ENCODE measurements at regions not wholly inside any gene's neighbourhood (a gene's known extent, or its start where the extent isn't known, plus 50 kb on each side); places are given as distances from the start of the nearest gene placed in this dataset.

- 90% methylated on average over 1 of the region's 1 CpG; no CpG with 5 or more reads in 1 of the 2 experiments for WGBS, 2 experiments (ENCODE audit: extremely low coverage in 1 of 2, insufficient coverage in 1 of 2, insufficient read length in 1 of 2, insufficient replicate concordance in 2 of 2, low coverage in 1 of 2, low lambda C conversion rate in 2 of 2, missing lambda C conversion rate in 1 of 2)
- Histone ChIP-seq H3K23ac (ENCODE audit: insufficient read length) (no peak overlapping the region), H2AFZ (ENCODE audit: low read length) (no peak overlapping the region), H3K4ac (replicated peaks; ENCODE audit: insufficient read length, low read depth, low read length) (no peak overlapping the region), H2AK5ac (ENCODE audit: low read depth, low read length) (no peak overlapping the region), H3K27me3 (replicated peaks in 1 of 4; ENCODE audit: control insufficient read depth in 3 of 4, extremely low read depth in 1 of 4, insufficient read depth in 3 of 4, low read length in 3 of 4) (no peaks in the 10 kb centered on the region), H3K9ac (replicated peaks in 1 of 4; ENCODE audit: extremely low read depth in 1 of 4, low read depth in 3 of 4, low read length in 3 of 4) (no peak overlapping the region), H4K20me1 (replicated peaks in 1 of 2; ENCODE audit: control insufficient read depth in 1 of 2, insufficient read depth in 2 of 2, low read length in 2 of 2) (no peaks in the 10 kb centered on the region), H2BK15ac (ENCODE audit: low read length) (no peak overlapping the region), H3K14ac (ENCODE audit: insufficient read length) (no peak overlapping the region), H3K56ac (replicated peaks; ENCODE audit: insufficient read length, low read depth, low read length) (no peak overlapping the region), H3K9me3 (ENCODE audit: insufficient read depth in 2 of 2, low read depth in 1 of 2, low read length in 1 of 2) (peaks cover 0 to 5% of the 10 kb centered on the region in 2 experiments; a peak in 1 of 4 replicates), H2BK5ac (ENCODE audit: low read depth, low read length) (no peak overlapping the region), H4K8ac (ENCODE audit: extremely low read depth, insufficient read depth, low read length) (no peak overlapping the region), H3K79me1 (ENCODE audit: low read depth, low read length) (no peaks in the 10 kb centered on the region), H3K18ac (ENCODE audit: extremely low read depth, low read length) (no peak overlapping the region), H2BK20ac (ENCODE audit: low read length) (no peak overlapping the region), H3K23me2 (ENCODE audit: low read depth, low read length) (no peaks in the 10 kb centered on the region), H3K79me2 (ENCODE audit: control insufficient read depth in 1 of 2, insufficient read depth in 2 of 2, low read length in 2 of 2) (no peaks in the 10 kb centered on the region), H3K27ac (ENCODE audit: low read depth, low read length) (no peak overlapping the region), H3K36me3 (ENCODE audit: control insufficient read depth in 2 of 4, insufficient read depth in 4 of 4, low read length in 3 of 4) (no peaks in the 10 kb centered on the region), H3K4me1 (replicated peaks in 1 of 4; ENCODE audit: control insufficient read depth in 3 of 4, insufficient read depth in 4 of 4, low read length in 3 of 4) (no peaks in the 10 kb centered on the region), H3K4me3 (ENCODE audit: extremely low read depth in 1 of 4, insufficient read depth in 2 of 4, low read depth in 3 of 4, low read length in 4 of 4) (no peak overlapping the region), H4K5ac (ENCODE audit: insufficient read length, low read depth, low read length) (no peak overlapping the region), H2BK12ac (ENCODE audit: low read depth, low read length) (no peak overlapping the region), H3K4me2 (ENCODE audit: insufficient read depth in 1 of 2, low read depth in 2 of 2, low read length in 2 of 2) (no peak overlapping the region), H4K91ac (replicated peaks; ENCODE audit: insufficient read length, low read length) (no peak overlapping the region), H2BK120ac (replicated peaks; ENCODE audit: low read depth, low read length) (no peak overlapping the region)
- FAIRE-seq: no peak
- ChIA-PET CTCF (ENCODE audit: partially characterized antibody) (no interaction called here), POLR2A (ENCODE audit: partially characterized antibody) (no interaction called here)
- no peak for DNase-seq (ENCODE audit: low read depth in 1 of 2, low spot score in 2 of 2)
- no peak for TF ChIP-seq SIRT6 (IDR thresholded peaks at IDR 0.05; ENCODE audit: low read length)
- TF ChIP-seq SRF (IDR thresholded peaks at IDR 0.05; ENCODE audit: low read depth, low read length): no peak
- TF ChIP-seq SP4 (IDR thresholded peaks at IDR 0.05; ENCODE audit: low read length): no peak
- TF ChIP-seq RAD21 (IDR thresholded peaks at IDR 0.05 in 1 of 2, conservative IDR thresholded peaks at IDR 0.05 in 1 of 2; ENCODE audit: low read depth in 2 of 2, low read length in 2 of 2): no peak
- TF ChIP-seq ATF2 (IDR thresholded peaks at IDR 0.05; ENCODE audit: low read length): no peak
- no peak for TF ChIP-seq CEBPB (IDR thresholded peaks at IDR 0.05; ENCODE audit: low read depth, low read length)
- TF ChIP-seq YY1 (IDR thresholded peaks at IDR 0.05; ENCODE audit: low read depth, low read length): no peak
- TF ChIP-seq FOSL1 (IDR thresholded peaks at IDR 0.05; ENCODE audit: insufficient read depth, low read depth, low read length): no peak
- no peak for TF ChIP-seq ZNF274 (IDR thresholded peaks at IDR 0.05; ENCODE audit: borderline replicate concordance, extremely low read depth, low read length)
- TF ChIP-seq CTCF (IDR thresholded peaks at IDR 0.05; ENCODE audit: control extremely low read depth in 1 of 3, insufficient read depth in 1 of 3, low read depth in 1 of 3, low read length in 3 of 3): no peak
- TF ChIP-seq EZH2 (IDR thresholded peaks at IDR 0.05; ENCODE audit: low read depth, low read length, severe bottlenecking): no peak
Observed at GRCh38 chr5:8940934-8941333, 604.9 kb downstream of the SEMA5A start.

All from H1 (cell line).